Activated naive CD8-positive, alpha-beta T cell (primary cell): ENCODE measurements at regions not wholly inside any gene's neighbourhood (a gene's known extent, or its start where the extent isn't known, plus 50 kb on each side); places are given as distances from the start of the nearest gene placed in this dataset.

Experiments
- H3K27ac Mint-ChIP-seq: one replicate; pipeline ENCODE4 v1.8.0; 2021; ENCODE audit warnings: mixed read lengths
- H3K27me3 Mint-ChIP-seq: one replicate; pipeline ENCODE4 v1.8.0; 2021; ENCODE audit warnings: mixed read lengths
- H3K36me3 Mint-ChIP-seq: one replicate; pipeline ENCODE4 v1.8.0; 2021; ENCODE audit warnings: mixed read lengths
- H3K4me1 Mint-ChIP-seq: one replicate; pipeline ENCODE4 v1.8.0; 2021; ENCODE audit warnings: low read depth, mixed read lengths
- H3K4me3 Mint-ChIP-seq: one replicate; pipeline ENCODE4 v1.8.0; 2021; ENCODE audit warnings: mild to moderate bottlenecking, mixed read lengths
- H3K9me3 Mint-ChIP-seq: one replicate; pipeline ENCODE4 v1.8.0; 2021; ENCODE audit warnings: low read depth, mixed read lengths

GRCh38 chrY:7951187-7951852, 1039.8 kb upstream of the AMELY start:
- Mint-ChIP-seq H3K36me3 (no peaks in the 10 kb centered on the region), H3K4me3 (no peak overlapping the region), H3K27ac (no peak overlapping the region), H3K9me3 (no peaks in the 10 kb centered on the region), H3K27me3 (no peaks in the 10 kb centered on the region), H3K4me1 (no peaks in the 10 kb centered on the region)

- Mint-ChIP-seq H3K4me1 (no peaks in the 10 kb centered on the region), H3K27ac (no peak overlapping the region), H3K4me3 (no peak overlapping the region), H3K9me3 (no peaks in the 10 kb centered on the region), H3K27me3 (no peaks in the 10 kb centered on the region), H3K36me3 (no peaks in the 10 kb centered on the region)
These were observed 1032.6 kb upstream of the AMELY start for GRCh38 chrY:7944135-7944534.

- no peaks in the 10 kb centered on the region for H3K9me3 Mint-ChIP-seq
- H3K36me3 Mint-ChIP-seq, result no peaks in the 10 kb centered on the region
- no peaks in the 10 kb centered on the region for H3K4me1 Mint-ChIP-seq
- H3K27ac Mint-ChIP-seq, result no peak overlapping the region
- no peak overlapping the region for H3K4me3 Mint-ChIP-seq
- no peaks in the 10 kb centered on the region for H3K27me3 Mint-ChIP-seq
These were observed 1031.2 kb upstream of the AMELY start for GRCh38 chrY:7942711-7943110.

- no peaks in the 10 kb centered on the region for H3K27me3 Mint-ChIP-seq
- no peak overlapping the region for H3K27ac Mint-ChIP-seq
- H3K4me3 Mint-ChIP-seq, result no peak overlapping the region
- no peaks in the 10 kb centered on the region for H3K4me1 Mint-ChIP-seq
- no peaks in the 10 kb centered on the region for H3K36me3 Mint-ChIP-seq
- H3K9me3 Mint-ChIP-seq, result no peaks in the 10 kb centered on the region
These were observed 1030.3 kb upstream of the AMELY start for GRCh38 chrY:7941856-7942255.

GRCh38 chrY:7938982-7939718, 1027.6 kb upstream of the AMELY start:
- Mint-ChIP-seq H3K9me3 (no peaks in the 10 kb centered on the region), H3K27me3 (no peaks in the 10 kb centered on the region), H3K27ac (no peak overlapping the region), H3K36me3 (no peaks in the 10 kb centered on the region), H3K4me1 (no peaks in the 10 kb centered on the region), H3K4me3 (no peak overlapping the region)

- Mint-ChIP-seq H3K4me3 (no peak overlapping the region), H3K27ac (no peak overlapping the region), H3K4me1 (no peaks in the 10 kb centered on the region), H3K27me3 (no peaks in the 10 kb centered on the region), H3K36me3 (no peaks in the 10 kb centered on the region), H3K9me3 (no peaks in the 10 kb centered on the region)
These were observed 1025.3 kb upstream of the AMELY start for GRCh38 chrY:7936831-7937230.

GRCh38 chrY:7936046-7936445, 1024.5 kb upstream of the AMELY start:
- Mint-ChIP-seq H3K9me3 (no peaks in the 10 kb centered on the region), H3K36me3 (no peaks in the 10 kb centered on the region), H3K27ac (no peak overlapping the region), H3K4me1 (no peaks in the 10 kb centered on the region), H3K4me3 (no peak overlapping the region), H3K27me3 (no peaks in the 10 kb centered on the region)

- H3K27ac Mint-ChIP-seq, result no peak overlapping the region
- no peaks in the 10 kb centered on the region for H3K9me3 Mint-ChIP-seq
- no peaks in the 10 kb centered on the region for H3K36me3 Mint-ChIP-seq
- no peak overlapping the region for H3K4me3 Mint-ChIP-seq
- H3K27me3 Mint-ChIP-seq, result no peaks in the 10 kb centered on the region
- no peaks in the 10 kb centered on the region for H3K4me1 Mint-ChIP-seq
These were observed 1024.1 kb upstream of the AMELY start for GRCh38 chrY:7935606-7936005.

GRCh38 chrY:7932424-7932823, 1020.9 kb upstream of the AMELY start:
- Mint-ChIP-seq H3K36me3 (no peaks in the 10 kb centered on the region), H3K4me3 (no peak overlapping the region), H3K4me1 (no peaks in the 10 kb centered on the region), H3K27ac (no peak overlapping the region), H3K9me3 (no peaks in the 10 kb centered on the region), H3K27me3 (no peaks in the 10 kb centered on the region)

- H3K4me1 Mint-ChIP-seq, result no peaks in the 10 kb centered on the region
These were observed 1018.3 kb upstream of the AMELY start for GRCh38 chrY:7929866-7930265.

GRCh38 chrY:7924059-7924458, 1012.5 kb upstream of the AMELY start:
- Mint-ChIP-seq H3K4me3 (no peak overlapping the region), H3K9me3 (no peaks in the 10 kb centered on the region), H3K36me3 (no peaks in the 10 kb centered on the region), H3K27ac (no peak overlapping the region), H3K27me3 (no peaks in the 10 kb centered on the region), H3K4me1 (no peaks in the 10 kb centered on the region)

More at GRCh38 chrY:7929866-7930265, 1018.3 kb upstream of the AMELY start:
- Mint-ChIP-seq H3K36me3 (no peaks in the 10 kb centered on the region), H3K27ac (no peak overlapping the region), H3K9me3 (no peaks in the 10 kb centered on the region), H3K4me3 (no peak overlapping the region), H3K27me3 (no peaks in the 10 kb centered on the region)

- Mint-ChIP-seq H3K4me3 (no peak overlapping the region), H3K9me3 (no peaks in the 10 kb centered on the region), H3K4me1 (no peaks in the 10 kb centered on the region), H3K27ac (no peak overlapping the region), H3K36me3 (no peaks in the 10 kb centered on the region), H3K27me3 (no peaks in the 10 kb centered on the region)
These were observed 1012.0 kb upstream of the AMELY start for GRCh38 chrY:7923476-7924017.

- Mint-ChIP-seq H3K9me3 (no peaks in the 10 kb centered on the region), H3K27me3 (no peaks in the 10 kb centered on the region), H3K36me3 (no peaks in the 10 kb centered on the region), H3K27ac (no peak overlapping the region), H3K4me1 (no peaks in the 10 kb centered on the region), H3K4me3 (no peak overlapping the region)
These were observed 1008.8 kb upstream of the AMELY start for GRCh38 chrY:7920382-7920781.

- Mint-ChIP-seq H3K36me3 (no peaks in the 10 kb centered on the region), H3K9me3 (no peaks in the 10 kb centered on the region), H3K27me3 (peaks cover 3% of the 10 kb centered on the region), H3K27ac (no peak overlapping the region), H3K4me3 (no peak overlapping the region), H3K4me1 (peaks cover 2% of the 10 kb centered on the region)
These were observed 977.0 kb upstream of the AMELY start for GRCh38 chrY:7888506-7888905.

- Mint-ChIP-seq H3K4me1 (peaks cover 2% of the 10 kb centered on the region), H3K9me3 (no peaks in the 10 kb centered on the region), H3K27ac (no peak overlapping the region), H3K4me3 (no peak overlapping the region), H3K36me3 (no peaks in the 10 kb centered on the region), H3K27me3 (no peaks in the 10 kb centered on the region)
These were observed 970.1 kb upstream of the AMELY start for GRCh38 chrY:7881696-7882095.

- no peak overlapping the region for H3K27ac Mint-ChIP-seq
- H3K4me3 Mint-ChIP-seq, result no peak overlapping the region
These were observed 967.7 kb upstream of the AMELY start for GRCh38 chrY:7879245-7879644.

More at GRCh38 chrY:7879245-7879644, 967.7 kb upstream of the AMELY start:
- no peaks in the 10 kb centered on the region for H3K9me3 Mint-ChIP-seq
- no peaks in the 10 kb centered on the region for H3K4me1 Mint-ChIP-seq
- H3K36me3 Mint-ChIP-seq, result no peaks in the 10 kb centered on the region
- H3K27me3 Mint-ChIP-seq, result no peaks in the 10 kb centered on the region
